Jurkat, Clone E6-1 (cell line): ENCODE measurements at regions not wholly inside any gene's neighbourhood (a gene's known extent, or its start where the extent isn't known, plus 50 kb on each side); places are given as distances from the start of the nearest gene placed in this dataset.

Experiments used
- DNase-seq: peaks from one replicate; pipeline ENCODE4 v3.0.0-alpha.2; 2011; ENCODE audit warnings: low read depth, low spot score
- H3K4me3 ChIP-seq: 2 replicates; pipeline ENCODE4 v1.5.1; 2011; ENCODE audit warnings: mild to moderate bottlenecking, low read length, control low read depth, moderate library complexity

DNA sequence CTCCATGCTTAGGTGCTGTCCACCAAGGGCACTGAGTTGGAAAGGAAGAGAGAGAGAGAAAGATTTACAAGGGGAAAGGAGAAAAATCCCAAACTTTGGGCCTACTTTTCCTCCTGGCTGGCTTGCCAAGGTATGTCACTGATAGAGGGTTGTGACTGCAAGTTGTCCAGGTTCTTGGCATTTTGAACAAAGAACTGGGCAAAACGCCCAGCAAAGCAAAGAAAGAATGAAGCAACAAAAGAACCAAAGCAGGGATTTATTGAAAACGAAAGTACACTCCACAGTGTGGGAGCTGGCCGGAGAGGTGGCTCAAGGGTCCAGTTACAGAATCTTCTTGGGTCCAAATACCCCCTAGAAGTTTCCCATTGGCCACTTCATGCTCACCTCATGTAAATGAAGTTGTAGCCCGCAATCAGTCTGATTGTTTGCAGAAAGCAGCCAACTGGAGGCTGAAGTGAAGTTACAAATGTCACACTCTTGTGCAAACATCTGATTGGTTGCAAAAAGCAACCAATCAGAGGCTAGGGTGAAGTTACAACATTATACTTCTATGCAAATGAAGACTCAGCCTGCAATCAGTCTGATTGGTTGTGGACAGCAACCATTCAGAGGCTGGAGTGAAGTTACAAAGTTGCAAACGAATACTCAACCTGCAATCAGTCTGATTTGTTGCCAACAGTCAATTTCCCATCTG is 263.5 kb downstream of the YTHDC2 start:
- DNase-seq: peak; percentile 4
- H3K4me3 ChIP-seq: no peak overlapping the region

DNA sequence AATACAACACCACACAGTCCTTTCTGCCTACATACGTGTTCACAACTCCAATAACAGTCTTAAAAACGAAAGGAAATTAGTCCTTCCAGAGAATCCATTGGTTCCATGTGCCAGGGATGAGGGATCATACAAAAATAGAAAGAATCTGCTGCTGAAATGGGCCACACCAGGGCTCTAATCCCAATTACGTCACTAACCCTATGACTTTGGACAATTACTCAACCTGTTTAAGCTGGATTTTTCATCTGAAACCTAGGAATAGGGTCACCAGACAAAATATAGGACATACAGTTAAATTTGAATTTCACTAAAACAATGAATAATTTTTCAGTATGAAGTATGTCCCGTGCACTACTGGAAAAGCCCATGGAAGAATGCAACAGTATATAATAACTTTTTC is 264.7 kb downstream of the YTHDC2 start:
- H3K4me3 ChIP-seq: no peak overlapping the region
- no peak for DNase-seq

DNA sequence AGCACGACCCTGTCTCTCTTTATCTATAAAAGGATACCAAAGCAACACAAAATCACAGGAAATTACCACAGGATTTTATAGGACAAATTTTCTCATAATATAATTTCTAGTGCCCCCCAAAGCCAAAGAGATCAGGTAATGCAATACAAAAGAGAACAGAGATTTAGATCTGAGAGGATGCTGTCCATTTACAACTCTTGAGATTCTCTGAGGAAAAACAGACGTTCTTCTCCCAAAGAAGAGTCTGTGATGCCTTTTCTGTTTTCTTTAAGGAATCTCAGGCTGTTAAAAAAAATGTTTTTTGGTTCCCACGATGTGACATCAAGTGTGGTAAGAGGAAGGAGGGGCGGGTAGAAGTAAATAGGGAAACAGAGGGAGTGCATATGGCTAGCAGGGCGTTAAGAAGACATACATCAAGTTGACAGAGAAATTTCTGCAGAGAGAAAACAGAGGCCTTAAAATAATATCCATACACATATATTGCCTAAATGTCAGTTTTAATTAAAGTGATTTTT is 274.7 kb downstream of the YTHDC2 start:
- no peak for DNase-seq
- no peak overlapping the region for H3K4me3 ChIP-seq

DNA sequence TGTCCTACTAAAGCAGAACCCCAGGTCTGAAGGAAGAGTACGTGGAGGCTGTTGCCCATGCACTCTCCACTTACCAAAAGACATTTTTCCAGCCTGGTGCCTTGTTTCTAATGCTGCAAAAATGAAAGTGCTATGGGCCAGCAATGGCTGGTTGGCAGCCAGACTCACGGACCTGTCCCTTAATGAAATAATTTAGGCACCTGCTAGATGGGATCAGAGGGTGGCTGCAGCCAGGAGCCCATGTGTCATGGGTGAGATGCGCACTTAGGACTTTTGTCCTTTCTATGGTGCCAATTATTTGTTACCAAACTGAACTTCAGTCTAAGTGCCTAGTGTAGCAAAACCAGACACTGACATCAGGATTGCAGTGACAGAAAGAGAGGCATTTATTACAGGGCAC is 276.3 kb downstream of the YTHDC2 start:
- no peak overlapping the region for H3K4me3 ChIP-seq
- DNase-seq: no peak

DNA sequence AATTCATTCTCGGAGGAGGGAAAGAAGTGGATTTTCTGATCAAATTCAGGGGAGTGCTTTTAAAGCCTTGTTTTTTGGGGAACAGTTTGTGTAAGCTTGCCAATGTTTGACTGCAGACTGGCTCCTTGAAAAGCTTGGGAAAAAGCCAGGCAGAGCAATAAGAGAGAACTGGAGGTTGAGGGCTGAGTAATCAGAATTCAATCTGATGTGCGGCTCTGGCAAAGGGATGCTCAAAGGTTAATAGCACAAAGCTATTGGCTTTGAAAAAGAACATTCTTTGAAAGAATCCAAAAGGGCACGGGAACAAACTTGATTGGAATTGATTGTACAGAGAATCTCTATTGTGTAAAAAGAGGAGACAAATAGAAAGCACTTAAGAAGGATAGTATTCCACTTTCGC is 279.3 kb downstream of the YTHDC2 start:
- H3K4me3 ChIP-seq: no peak overlapping the region
- DNase-seq: no peak

DNA sequence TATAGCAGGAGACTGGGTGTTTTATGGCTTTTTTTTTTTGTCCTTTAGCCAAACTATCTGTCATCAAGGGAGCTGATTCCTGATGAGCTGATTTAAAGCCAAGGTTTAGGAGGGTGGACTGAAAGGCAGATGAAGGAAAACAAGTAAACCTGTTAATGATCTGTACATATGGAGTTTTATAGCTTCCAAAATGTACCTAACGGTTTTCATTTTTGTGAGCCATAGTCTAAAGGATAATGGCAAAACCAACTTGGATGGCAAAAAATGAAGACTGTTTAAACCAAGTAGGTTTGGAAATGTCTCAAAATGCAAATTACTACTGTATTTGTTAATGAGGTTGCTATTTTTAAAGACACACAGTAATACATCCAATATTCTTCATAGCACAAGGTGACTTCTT is 281.5 kb downstream of the YTHDC2 start:
- no peak overlapping the region for H3K4me3 ChIP-seq
- DNase-seq: no peak

DNA sequence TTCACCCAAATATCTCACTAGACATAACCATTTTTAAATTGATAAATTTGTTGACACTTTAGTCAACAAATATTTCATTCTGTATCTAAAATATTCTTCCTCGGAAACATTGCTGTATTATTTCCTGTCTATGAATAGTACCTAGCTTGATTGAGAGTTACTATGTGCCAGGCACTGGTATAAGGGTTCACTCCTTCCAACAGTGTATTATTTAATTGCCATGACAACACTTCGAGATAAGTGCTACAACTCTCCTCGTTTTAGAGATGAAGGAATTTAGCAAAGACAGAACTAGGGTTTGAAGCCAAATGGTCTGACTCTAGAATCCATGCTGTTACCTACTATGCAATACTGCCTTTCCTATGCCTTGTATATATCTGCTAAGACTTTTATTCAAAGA is 287.2 kb downstream of the YTHDC2 start:
- no peak overlapping the region for H3K4me3 ChIP-seq
- DNase-seq: no peak

DNA sequence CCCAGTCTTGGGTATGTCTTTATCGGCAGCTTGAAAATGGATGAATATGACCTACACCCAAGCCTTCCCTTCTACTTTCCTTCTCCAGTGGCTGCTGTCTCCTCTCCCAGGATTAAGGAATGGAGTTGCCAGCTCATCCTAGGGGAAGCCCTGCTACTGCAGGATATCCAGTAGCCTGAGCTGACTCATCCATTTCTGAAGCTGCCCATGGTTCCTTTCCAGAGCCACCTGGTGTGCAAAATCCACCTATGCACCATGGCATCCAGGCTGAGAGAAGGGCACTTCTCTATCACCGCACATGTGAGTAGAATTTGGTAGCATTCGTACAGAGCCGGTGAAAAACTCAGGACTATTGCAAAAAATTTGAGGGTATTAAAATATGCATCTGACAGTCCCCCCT is 290.8 kb downstream of the YTHDC2 start:
- no peak for DNase-seq
- H3K4me3 ChIP-seq: no peak overlapping the region

DNA sequence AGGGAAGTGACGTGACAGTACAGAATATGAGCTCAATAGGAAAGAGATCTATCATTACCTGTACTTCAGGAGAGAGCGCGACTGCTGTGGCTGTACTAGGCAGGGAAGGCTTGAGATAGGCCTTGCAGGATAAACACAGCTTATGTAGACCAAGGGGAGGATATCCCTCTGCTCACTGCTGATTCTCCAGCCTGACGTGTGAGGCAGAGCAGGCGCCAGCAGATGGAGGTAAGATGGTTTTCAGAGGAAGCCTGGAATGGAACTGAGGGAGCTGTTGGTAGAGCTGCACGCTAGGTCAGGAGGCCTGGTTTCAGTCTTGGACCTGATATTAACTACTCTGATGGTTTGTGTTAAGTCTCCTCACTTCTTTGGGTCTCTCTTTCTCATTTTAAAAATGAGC is 291.4 kb downstream of the YTHDC2 start:
- H3K4me3 ChIP-seq: no peak overlapping the region
- DNase-seq: no peak

DNA sequence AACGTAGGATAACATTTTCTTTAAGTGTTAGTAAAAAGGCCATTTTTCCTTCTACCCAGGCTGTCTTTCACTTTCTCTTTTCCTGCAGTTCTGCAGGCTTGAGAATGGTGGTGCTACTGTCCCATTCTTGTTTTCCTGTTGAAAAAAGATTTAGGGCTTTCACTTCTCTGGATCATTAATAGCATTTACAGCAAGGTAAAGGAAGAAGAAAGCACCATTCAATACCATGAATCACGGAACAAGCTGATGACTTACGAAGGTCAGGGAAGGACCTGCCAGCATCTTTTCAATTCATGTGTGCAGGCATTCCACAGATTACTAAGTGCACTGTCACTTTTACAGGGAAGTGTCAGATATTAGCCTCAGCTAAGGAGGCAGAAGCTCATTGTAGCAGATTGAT is 292.8 kb downstream of the YTHDC2 start:
- no peak overlapping the region for H3K4me3 ChIP-seq
- DNase-seq: peak; percentile 4

DNA sequence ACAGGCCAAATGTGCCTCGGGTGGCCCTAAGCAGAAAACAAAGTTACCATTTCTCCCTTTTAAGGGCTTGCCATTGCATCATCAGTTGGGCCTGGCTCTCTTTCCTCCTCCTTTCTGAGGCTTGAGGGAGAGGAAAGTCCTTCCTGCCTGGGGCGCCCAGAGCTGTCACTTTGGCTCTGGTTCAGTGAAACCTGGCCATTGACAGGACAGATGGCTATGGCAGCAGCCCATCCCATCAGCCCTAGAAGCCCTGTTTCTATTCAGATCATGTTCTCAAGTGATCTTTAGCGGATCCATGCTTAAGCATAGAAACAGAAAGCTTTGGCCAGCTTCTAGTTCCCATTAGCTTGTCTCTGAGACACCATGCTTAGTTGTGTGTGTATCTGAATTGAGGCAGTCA is 293.4 kb downstream of the YTHDC2 start:
- DNase-seq: no peak

DNA sequence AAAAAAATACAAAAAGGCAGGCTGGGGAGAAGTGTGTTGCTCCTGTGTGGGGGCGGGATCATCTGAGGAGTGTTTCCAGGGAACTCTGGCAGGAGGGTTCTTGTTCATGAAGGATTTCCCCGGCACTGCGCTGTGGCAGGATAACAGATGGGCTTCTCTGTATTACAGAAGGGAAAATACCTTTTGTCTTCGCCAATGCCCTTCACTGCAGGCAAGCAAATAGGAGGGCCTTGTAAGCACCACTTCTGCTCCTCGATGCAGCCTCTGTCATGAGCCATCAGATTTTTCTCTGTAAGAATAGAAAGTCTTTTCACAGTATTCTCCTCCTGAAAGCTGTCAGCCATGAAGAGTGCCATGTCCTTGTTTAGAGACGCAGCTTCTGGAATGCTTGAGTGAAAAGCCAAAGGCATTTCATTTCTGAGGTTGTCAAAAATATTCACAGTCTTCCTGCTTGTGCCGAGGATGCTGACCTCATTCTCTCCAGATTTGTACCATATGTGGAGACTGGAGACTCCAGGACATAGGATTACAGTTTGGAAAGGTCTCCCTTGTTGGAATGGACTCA is 294.0 kb downstream of the YTHDC2 start:
- no peak for DNase-seq
- H3K4me3 ChIP-seq: no peak overlapping the region

More for the DNA sequence above, 293.4 kb downstream of the YTHDC2 start:
- H3K4me3 ChIP-seq: no peak overlapping the region

DNA sequence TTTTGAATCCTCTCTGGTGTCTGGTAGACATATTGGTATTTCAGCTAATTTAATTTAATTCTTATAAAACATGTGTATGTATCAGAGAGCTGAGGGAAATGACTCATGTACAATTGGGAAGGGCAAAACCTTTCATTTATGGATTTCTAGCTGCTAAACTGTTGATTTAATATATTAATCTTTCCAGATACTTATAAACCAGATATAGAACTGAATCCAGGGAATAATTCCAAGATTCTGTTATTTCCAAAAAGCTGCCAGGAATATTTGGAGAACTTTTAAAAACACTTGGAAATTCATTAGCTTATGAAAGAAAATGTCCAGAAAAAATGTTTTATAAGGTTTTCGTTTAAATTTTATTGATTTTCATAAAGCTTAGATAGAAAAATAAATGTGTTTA is 295.5 kb downstream of the YTHDC2 start:
- no peak for DNase-seq
- no peak overlapping the region for H3K4me3 ChIP-seq

DNA sequence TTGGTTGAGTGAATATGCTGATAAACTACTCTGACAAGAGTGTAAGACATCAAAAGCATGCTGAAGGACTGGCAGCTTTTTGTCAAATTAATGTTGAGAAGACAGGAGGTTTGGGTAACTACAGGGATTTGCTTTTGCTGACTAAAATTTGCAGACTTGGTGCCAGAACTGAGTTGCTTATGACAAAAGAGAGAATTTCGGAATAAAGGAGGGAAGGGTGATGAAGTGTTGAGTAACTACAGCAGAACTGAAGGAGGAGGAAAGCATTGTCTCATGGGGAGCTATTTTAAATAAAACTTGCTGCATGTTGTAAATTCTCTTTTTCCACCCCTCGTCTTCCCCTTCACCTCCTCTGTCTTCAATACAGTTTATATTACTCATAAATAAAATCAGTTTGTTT is 296.1 kb downstream of the YTHDC2 start:
- no peak for DNase-seq
- no peak overlapping the region for H3K4me3 ChIP-seq

DNA sequence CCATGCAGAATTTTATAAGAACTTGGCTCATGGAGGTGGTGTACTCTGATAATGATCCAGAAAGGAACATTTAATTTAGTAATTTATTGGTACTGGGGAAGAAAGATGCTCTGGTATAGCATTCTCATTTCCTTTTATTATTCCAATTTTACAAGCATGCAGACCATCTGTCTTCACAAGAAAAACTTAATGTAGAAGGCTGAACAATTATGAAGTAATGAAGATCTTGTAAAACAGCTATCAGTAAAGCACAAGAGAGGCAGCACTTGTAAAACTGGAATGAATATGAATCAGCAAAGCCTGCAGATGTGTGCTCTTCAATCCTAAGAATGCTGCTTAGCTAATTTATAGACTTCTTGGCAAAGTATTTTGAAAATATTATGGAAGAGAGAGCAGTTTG is 300.0 kb downstream of the YTHDC2 start:
- no peak for DNase-seq
- no peak overlapping the region for H3K4me3 ChIP-seq

DNA sequence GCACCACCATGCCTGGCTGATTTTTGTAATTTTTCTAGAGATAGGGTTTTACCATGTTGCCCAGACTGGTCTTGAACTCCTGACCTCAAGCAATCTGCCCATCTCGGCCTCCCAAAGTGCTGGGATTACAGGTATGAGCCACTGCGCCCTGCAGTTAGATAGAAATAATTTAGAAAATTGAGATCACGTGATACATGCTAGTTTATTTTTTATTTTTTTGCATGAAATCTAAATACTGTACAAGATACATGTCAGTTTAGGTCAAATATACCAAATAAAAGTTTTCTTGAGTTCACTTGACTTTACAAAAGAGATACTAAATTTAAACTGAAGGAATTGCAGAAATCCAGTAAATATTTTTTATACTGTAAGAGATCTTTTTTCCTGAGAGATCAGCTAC is 304.2 kb downstream of the YTHDC2 start:
- no peak for DNase-seq
- H3K4me3 ChIP-seq: no peak overlapping the region

DNA sequence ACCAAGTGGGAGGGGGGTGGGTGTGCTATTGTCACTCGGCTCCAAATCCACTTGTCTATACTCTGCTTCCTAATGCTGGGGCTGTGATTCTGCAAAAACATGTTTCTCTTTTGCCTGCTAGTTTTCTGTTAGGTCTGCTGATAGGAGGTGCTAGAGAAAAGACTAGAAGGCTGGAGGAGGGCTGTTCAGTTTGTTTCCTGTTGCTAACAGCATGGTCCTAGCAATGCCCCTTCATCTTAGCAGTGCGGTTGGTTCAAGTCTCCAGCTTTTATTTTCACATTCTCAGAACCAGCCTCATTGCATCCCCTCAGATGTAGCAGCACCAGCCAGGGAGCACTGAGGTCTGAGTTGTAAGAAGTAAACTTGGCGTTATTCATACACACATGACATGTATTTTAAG is 310.2 kb downstream of the YTHDC2 start:
- no peak overlapping the region for H3K4me3 ChIP-seq
- DNase-seq: no peak

DNA sequence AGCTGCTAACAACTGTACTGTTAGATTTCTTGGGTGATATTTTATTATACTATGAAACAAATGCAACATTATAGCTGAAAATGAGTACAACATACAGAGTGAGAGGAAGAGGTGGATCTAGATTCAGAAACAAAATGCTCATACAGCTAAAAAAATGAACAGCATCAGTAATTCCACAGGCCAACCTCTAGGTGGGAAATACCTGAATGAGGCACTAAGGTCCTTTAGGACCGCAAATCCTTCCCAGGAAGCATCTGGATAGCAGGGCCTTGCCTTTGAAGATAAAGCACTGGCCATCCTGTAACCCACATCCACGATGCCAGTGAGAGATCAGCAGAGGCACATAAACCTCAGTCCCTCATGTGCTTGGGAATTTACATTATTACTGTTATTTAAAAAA is 310.8 kb downstream of the YTHDC2 start:
- no peak for DNase-seq
- no peak overlapping the region for H3K4me3 ChIP-seq

DNA sequence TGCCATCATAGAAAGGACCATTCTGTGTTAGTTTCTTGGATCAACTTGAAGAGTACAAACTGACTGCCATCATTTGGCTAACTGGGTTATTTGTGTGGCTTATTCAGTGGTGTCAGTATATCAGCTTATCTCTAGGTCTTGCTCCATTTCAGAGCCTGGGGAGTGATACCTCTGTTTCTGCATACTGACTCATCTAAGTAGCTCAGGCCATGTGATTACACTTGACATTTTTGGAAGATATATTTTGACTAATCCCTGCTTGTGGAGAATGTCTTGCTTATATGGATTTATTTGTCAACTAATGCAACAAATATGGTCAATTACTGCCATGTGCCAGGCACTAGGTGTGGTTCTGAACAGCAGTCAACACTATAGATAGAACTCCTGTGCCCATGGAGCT is 311.7 kb downstream of the YTHDC2 start:
- no peak for DNase-seq
- H3K4me3 ChIP-seq: no peak overlapping the region

DNA sequence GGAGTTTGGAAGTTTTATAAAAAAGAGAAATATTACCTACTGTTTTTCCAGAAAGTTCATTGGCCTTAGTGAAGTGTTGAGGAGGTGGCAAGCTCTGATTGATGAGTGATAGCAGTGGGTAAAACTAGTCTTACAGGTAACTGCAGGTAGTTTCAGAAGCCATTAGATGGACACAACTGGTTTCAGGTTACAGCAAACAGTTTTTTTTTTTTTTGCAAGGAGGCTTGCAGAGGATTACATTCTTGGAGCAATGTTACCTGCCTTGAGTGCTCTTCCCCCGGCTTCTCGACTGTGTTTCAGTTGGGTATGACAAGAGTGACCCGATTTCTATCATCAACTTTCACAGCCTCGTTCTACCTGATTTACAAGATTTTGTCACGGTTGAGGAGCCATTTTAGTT is 333.4 kb downstream of the YTHDC2 start:
- DNase-seq: no peak
- H3K4me3 ChIP-seq: no peak overlapping the region

DNA sequence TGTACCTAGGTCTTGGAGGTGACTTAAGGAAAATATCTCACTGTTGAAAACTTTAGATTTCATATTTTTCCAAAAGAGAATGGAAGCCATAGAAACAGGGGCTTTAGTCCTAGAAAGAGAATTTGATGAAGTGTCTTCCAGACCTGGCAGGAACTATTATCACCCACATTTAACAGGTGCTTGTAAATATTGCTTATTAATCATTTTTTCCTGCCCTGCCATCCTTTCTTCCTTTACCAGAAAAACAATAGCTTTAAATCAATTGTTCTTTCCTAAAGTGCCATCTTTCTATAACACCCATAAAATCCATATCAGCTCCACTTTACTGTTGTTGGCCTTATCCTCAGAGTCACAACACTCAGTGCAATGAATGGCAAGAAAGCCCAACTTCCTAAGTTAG is 350.9 kb downstream of the YTHDC2 start:
- DNase-seq: no peak
- no peak overlapping the region for H3K4me3 ChIP-seq
